Testis (tissue), 2 donors: ENCODE measurements at regions not wholly inside any gene's neighbourhood (a gene's known extent, or its start where the extent isn't known, plus 50 kb on each side); places are given as distances from the start of the nearest gene placed in this dataset.

Experiments
- POLR2A ChIP-seq: fragments of 450-650 bp; IDR thresholded peaks from one replicate; pipeline ENCODE4 v1.6.1; 2017; ENCODE audit warnings: antibody characterized with exemption, mild to moderate bottlenecking, moderate library complexity
- TF ChIP-seq, protein P1 (sequence below), 3 experiments: fragments of 450-650 bp in 2 of 3; fragments of 200-600 bp in 1 of 3; sonication (generic) in 1 of 3; IDR thresholded peaks; one replicate each; pipeline ENCODE4 v1.5.1; 2016 to 2019; ENCODE audit warnings: antibody characterized with exemption in 3 of 3, mild to moderate bottlenecking in 2 of 3, moderate library complexity in 1 of 3

DNA sequence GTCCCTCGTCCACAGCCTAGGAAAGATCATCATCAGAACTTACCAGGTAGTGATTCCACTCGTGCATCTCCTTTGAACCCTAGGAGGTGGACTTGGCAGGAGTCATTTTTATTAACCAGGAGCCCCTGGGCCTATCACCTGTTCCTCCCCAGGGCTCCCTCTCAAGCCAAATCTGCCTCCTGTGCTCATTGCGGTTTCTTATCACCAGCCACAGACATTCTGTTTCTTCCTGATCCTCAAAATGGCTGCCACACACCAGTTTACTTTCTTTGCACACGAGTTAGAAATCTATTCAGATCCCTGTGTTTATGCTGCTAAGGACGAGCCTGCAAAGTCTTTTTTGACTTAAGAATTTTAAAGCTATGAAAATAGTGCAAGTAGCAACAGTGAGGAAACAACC, 354.5 kb upstream of the BOD1L1 start:
- TF ChIP-seq, protein P1, sequence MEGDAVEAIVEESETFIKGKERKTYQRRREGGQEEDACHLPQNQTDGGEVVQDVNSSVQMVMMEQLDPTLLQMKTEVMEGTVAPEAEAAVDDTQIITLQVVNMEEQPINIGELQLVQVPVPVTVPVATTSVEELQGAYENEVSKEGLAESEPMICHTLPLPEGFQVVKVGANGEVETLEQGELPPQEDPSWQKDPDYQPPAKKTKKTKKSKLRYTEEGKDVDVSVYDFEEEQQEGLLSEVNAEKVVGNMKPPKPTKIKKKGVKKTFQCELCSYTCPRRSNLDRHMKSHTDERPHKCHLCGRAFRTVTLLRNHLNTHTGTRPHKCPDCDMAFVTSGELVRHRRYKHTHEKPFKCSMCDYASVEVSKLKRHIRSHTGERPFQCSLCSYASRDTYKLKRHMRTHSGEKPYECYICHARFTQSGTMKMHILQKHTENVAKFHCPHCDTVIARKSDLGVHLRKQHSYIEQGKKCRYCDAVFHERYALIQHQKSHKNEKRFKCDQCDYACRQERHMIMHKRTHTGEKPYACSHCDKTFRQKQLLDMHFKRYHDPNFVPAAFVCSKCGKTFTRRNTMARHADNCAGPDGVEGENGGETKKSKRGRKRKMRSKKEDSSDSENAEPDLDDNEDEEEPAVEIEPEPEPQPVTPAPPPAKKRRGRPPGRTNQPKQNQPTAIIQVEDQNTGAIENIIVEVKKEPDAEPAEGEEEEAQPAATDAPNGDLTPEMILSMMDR (IDR thresholded peaks at IDR 0.05) = no peak
- TF ChIP-seq POLR2A = no peak
